ENCODE measurements at regions not wholly inside any gene's neighbourhood (a gene's known extent, or its start where the extent isn't known, plus 50 kb on each side); places are given as distances from the start of the nearest gene placed in this dataset.
"Not testable (repeated sequence)": the region's sequence is repeated elsewhere in the genome, so short reads cannot be mapped to it uniquely, and the experiment has no call there.

DNA sequence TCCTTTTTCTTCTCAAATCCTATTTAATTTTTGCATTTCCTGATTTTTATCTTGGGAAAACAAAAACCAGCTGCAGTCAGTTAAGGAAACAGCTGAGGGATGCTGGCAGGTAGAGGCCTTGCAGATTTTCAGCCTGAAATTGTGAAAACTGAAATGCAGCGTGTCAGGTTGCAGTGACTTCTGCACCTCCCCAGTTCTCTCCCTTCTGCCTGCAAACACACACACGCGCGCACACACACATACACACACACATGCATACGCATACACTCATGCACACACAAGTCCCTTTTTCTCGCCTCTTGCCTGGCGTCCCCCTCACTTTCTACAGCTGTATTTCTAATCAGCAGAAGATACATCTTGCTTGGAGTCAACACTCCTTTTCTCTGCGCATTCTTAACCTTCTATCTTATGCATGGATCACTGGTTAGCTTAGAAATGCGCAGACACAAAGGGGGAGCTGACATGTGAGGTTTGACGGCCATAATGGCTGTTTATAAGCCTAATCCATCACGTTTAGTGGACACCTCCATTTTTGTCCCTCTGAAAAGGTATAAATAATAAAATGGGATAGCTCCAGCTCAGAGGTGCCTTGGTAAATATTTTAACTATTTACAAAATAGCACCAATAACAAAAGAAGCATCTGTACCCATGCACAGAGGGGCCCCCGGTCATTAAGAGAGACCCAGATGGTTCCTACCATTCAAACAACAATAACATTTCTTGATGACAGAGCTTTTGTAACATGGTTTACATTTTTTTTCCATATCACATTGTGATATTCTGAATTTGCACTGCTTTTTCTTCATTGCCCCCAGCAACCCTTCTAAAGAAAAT, 392.1 kb upstream of the SALL1 start:
- Mint-ChIP-seq H3K4me3 (no peak overlapping the region), H3K27ac (no peak overlapping the region), H3K27me3 (no peaks in the 10 kb centered on the region), H3K4me1 (no peaks in the 10 kb centered on the region), H3K9me3 (no peaks in the 10 kb centered on the region), H3K36me3 (no peaks in the 10 kb centered on the region)
- POLR2A ChIA-PET = no interaction called here
- DNase-seq (no peak), ATAC-seq (ENCODE audit: low read depth) (no peak)

DNA sequence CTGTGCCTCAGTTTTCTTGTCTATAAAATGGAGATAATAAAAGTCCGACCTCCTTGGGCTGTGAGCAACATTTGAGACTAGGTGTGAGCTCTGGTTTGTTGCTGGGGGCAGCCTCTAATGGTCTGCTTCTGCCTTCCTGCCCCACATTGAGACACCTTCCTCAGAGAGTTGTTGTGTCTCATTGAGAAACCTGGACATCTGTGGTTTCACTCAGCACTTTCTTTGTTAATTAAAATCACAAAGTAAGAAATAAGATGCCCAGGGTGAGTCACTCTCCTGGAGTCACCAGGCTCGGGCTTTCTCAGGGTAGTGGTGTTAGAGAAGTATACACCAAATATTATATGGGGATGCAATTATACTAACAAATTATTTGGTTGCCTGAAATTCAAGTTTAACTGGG, 389.2 kb upstream of the SALL1 start:
- DNase-seq = no peak
- Mint-ChIP-seq H3K4me1 (no peaks in the 10 kb centered on the region), H3K27me3 (no peaks in the 10 kb centered on the region), H3K4me3 (no peak overlapping the region), H3K9me3 (peaks cover 2% of the 10 kb centered on the region), H3K27ac (no peak overlapping the region), H3K36me3 (no peaks in the 10 kb centered on the region)
- POLR2A ChIA-PET = no interaction called here
- ATAC-seq (ENCODE audit: low read depth) = no peak

GRCh38 chr16:51538707-51539498, 387.8 kb upstream of the SALL1 start:
- POLR2A ChIA-PET = no interaction called here
- peaks cover 2% of the 10 kb centered on the region for H3K9me3 Mint-ChIP-seq
- DNase-seq (no peak), ATAC-seq (ENCODE audit: low read depth) (no peak)
- H3K27ac Mint-ChIP-seq = no peak overlapping the region
- no peak overlapping the region for H3K4me3 Mint-ChIP-seq
- H3K27me3 Mint-ChIP-seq = no peaks in the 10 kb centered on the region
- no peaks in the 10 kb centered on the region for H3K36me3 Mint-ChIP-seq
- no peaks in the 10 kb centered on the region for H3K4me1 Mint-ChIP-seq

DNA sequence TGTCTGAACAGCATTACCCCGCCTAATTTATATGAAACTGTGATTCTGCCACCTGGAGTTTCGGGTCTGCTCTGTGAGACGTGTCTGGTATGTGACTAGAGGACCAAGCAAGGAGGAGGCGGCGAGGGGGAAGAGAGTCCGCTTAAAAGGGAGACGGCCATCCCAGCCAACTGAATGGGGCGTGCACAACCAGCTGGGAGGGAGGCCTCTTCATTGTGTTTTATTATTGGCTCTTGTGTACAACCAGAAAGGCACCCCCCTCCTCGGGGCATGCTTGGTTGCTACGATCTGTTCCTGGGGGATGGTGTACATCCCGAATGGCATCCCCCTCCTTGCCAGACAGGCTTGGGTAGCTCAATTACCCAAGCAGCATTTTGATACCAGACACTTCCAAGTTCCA, 384.5 kb upstream of the SALL1 start:
- peaks cover 2% of the 10 kb centered on the region for H3K9me3 Mint-ChIP-seq

DNA sequence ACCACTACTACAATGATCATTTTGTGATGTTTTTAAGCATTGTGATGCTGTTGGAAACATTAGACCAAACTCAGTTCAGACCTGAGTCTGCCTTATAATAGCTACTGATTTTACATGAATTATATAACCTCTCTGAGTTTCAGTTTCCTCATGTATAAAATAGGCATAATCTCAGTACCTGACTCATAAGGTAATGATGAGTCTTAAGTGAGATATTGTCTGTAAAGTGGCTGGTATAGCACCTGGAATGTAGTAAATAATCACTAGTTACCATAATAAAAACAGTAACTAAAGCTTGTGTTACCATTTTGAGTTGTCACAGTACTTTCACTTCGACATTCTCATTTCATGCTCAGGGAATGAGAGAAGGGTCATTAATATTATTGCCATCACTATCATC, 381.5 kb upstream of the SALL1 start:
- DNase-seq (no peak), ATAC-seq (ENCODE audit: low read depth) (no peak)
- no peaks in the 10 kb centered on the region for H3K27me3 Mint-ChIP-seq
- no peaks in the 10 kb centered on the region for H3K36me3 Mint-ChIP-seq
- no peaks in the 10 kb centered on the region for H3K4me1 Mint-ChIP-seq
- H3K9me3 Mint-ChIP-seq = peaks cover 2% of the 10 kb centered on the region
- no peak overlapping the region for H3K4me3 Mint-ChIP-seq
- POLR2A ChIA-PET = no interaction called here
- H3K27ac Mint-ChIP-seq = no peak overlapping the region

More for the DNA sequence above, 384.5 kb upstream of the SALL1 start:
- POLR2A ChIA-PET = no interaction called here
- DNase-seq = no peak
- Mint-ChIP-seq H3K4me3 (no peak overlapping the region), H3K27me3 (no peaks in the 10 kb centered on the region), H3K4me1 (no peaks in the 10 kb centered on the region), H3K36me3 (no peaks in the 10 kb centered on the region), H3K27ac (no peak overlapping the region)
- ATAC-seq (ENCODE audit: low read depth) = no peak

DNA sequence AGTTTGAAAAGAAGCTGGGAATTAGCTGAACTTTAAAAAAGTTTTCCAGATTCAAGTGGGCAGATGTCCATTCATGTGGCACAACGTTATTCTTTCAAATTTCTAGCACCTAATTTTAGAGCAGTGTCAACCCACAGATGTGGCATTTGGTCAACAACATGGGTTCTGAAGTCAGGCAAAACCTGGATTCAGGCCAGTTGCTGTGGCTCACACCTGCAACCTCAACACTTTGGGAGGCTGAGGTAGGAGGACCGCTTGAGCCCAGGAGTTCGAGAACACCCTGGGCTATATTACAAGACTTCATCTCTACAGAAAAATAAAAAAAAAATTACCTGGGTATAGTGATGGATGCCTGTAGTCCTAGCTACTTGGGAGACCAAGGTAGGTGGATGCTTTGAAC, 380.2 kb upstream of the SALL1 start:
- DNase-seq (no peak), ATAC-seq (ENCODE audit: low read depth) (no peak)
- Mint-ChIP-seq H3K4me3 (no peak overlapping the region), H3K4me1 (no peaks in the 10 kb centered on the region), H3K36me3 (no peaks in the 10 kb centered on the region), H3K27ac (no peak overlapping the region), H3K27me3 (no peaks in the 10 kb centered on the region), H3K9me3 (peaks cover 2% of the 10 kb centered on the region)
- POLR2A ChIA-PET = no interaction called here

DNA sequence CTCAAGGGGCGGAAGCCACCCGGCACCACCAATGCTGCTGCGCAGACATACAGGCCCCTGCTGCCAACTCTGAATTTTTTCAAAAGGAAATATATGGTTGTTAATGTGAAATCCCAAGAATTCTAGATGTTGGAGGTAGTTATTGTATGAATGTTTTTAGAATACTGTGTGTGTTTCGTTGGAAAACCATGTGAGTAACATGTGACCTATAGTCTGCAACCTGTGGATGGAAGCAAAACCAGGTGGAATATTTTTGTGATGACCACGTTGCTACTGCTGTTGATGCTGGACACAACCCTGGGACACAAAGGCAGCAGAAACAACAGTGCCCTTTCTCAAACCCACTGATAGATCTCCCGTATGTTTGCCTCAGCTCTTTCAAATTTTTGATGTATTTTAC, 376.3 kb upstream of the SALL1 start:
- no peaks in the 10 kb centered on the region for H3K36me3 Mint-ChIP-seq
- no peak for ATAC-seq (ENCODE audit: low read depth)
- H3K27ac Mint-ChIP-seq = no peak overlapping the region
- H3K9me3 Mint-ChIP-seq = peaks cover 3% of the 10 kb centered on the region
- no peaks in the 10 kb centered on the region for H3K27me3 Mint-ChIP-seq
- DNase-seq = no peak
- H3K4me3 Mint-ChIP-seq = no peak overlapping the region
- no peaks in the 10 kb centered on the region for H3K4me1 Mint-ChIP-seq
- POLR2A ChIA-PET = no interaction called here

GRCh38 chr16:51526621-51527020, 375.6 kb upstream of the SALL1 start:
- no peaks in the 10 kb centered on the region for H3K36me3 Mint-ChIP-seq
- H3K27ac Mint-ChIP-seq = no peak overlapping the region

GRCh38 chr16:51524555-51525373, 373.7 kb upstream of the SALL1 start:
- H3K4me1 Mint-ChIP-seq = no peaks in the 10 kb centered on the region
- no peak overlapping the region for H3K4me3 Mint-ChIP-seq
- no peak for DNase-seq
- H3K27me3 Mint-ChIP-seq = no peaks in the 10 kb centered on the region
- POLR2A ChIA-PET = no interaction called here
- H3K9me3 Mint-ChIP-seq = peaks cover 5% of the 10 kb centered on the region
- ATAC-seq (ENCODE audit: low read depth) = no peak
- H3K36me3 Mint-ChIP-seq = no peaks in the 10 kb centered on the region
- H3K27ac Mint-ChIP-seq = no peak overlapping the region

More at GRCh38 chr16:51526621-51527020, 375.6 kb upstream of the SALL1 start:
- no peaks in the 10 kb centered on the region for H3K4me1 Mint-ChIP-seq
- no peak for DNase-seq
- no peak overlapping the region for H3K4me3 Mint-ChIP-seq
- POLR2A ChIA-PET = no interaction called here
- H3K27me3 Mint-ChIP-seq = no peaks in the 10 kb centered on the region
- no peak for ATAC-seq (ENCODE audit: low read depth)
- peaks cover 3% of the 10 kb centered on the region for H3K9me3 Mint-ChIP-seq

DNA sequence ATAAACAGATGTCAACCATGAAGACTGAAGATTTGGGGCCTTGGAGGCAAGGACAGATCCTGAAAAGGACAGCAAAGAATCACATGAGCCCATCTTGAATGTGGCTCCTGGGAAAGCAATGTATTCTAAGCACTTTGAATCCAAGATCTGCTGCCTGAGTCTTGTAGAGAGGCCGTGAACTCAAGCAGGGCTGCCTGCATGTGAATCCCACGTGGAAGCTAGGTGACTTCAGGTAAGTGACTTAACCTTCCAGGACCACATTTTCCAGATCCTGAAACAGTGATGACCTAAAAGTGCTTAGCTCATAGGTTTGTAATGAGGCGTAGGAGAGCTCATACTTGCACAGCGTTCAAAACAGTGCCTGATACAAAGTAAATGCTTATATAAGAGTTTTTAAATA, 373.0 kb upstream of the SALL1 start:
- DNase-seq (no peak), ATAC-seq (ENCODE audit: low read depth) (no peak)
- POLR2A ChIA-PET = no interaction called here
- Mint-ChIP-seq H3K27me3 (no peaks in the 10 kb centered on the region), H3K4me1 (no peaks in the 10 kb centered on the region), H3K36me3 (no peaks in the 10 kb centered on the region), H3K9me3 (peaks cover 5% of the 10 kb centered on the region), H3K27ac (no peak overlapping the region), H3K4me3 (no peak overlapping the region)

DNA sequence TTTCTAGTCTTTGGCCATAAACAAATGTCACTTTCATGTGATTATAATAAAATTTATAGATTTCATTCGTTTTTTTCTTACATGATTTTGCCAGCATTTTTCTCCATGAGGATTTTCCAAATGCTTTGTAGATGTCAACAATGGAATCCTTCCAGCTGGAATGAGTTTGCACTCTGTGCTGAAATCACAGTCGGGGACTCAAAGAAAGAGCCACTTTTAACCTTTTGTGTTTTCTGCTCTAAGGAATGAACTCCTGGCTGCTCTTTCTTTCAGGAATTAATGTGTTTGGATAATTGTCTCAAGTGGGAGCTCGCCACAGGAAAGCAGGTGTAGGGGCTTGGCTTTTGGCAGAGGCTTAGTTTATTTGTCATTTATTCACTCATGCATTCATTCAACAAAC, 372.3 kb upstream of the SALL1 start:
- H3K4me3 Mint-ChIP-seq = no peak overlapping the region
- POLR2A ChIA-PET = no interaction called here
- peaks cover 5% of the 10 kb centered on the region for H3K9me3 Mint-ChIP-seq
- ATAC-seq (ENCODE audit: low read depth) (no peak), DNase-seq (no peak)
- no peak overlapping the region for H3K27ac Mint-ChIP-seq
- no peaks in the 10 kb centered on the region for H3K4me1 Mint-ChIP-seq
- H3K36me3 Mint-ChIP-seq = no peaks in the 10 kb centered on the region
- H3K27me3 Mint-ChIP-seq = no peaks in the 10 kb centered on the region

DNA sequence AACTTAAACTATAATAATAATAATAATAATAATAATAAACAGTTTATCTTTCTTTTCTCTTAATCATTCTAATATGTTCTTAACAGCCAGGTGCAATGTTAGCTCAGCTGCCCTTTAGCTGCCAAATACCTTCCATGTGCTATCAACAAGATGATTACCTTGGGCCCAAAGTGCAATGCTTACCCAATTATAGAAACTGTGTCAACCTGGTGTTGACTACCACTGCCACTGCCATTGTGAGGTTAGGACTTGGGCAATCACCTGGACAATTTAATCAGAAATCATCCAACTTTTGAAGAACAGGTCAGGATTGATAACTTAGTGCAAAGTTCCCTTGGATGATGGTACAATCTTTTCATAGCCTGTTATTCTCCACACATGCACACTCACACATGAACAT, 371.8 kb upstream of the SALL1 start:
- DNase-seq = no peak
- Mint-ChIP-seq H3K9me3 (peaks cover 7% of the 10 kb centered on the region), H3K4me3 (no peak overlapping the region), H3K27me3 (no peaks in the 10 kb centered on the region), H3K36me3 (no peaks in the 10 kb centered on the region), H3K4me1 (no peaks in the 10 kb centered on the region), H3K27ac (no peak overlapping the region)
- POLR2A ChIA-PET = no interaction called here
- no peak for ATAC-seq (ENCODE audit: low read depth)

DNA sequence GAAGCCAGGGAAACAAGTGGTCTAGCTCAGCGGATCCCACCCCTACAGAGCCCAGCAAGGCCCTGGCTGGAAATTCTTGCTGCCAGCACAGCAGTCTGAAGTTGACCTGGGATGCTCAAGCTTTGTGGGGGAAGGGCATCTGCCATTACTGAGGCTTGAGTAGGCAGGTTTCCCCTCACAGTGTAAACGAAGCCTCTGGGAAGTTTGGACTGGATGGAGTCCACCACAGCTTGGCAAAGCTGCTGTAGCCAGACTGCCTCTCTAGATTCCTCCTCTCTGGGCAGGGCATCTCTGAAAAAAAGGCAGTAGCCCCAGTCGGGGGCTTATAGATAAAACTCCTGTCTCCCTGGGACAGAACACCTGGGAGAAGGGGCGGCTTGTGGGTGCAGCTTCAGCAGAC, 365.9 kb upstream of the SALL1 start:
- H3K27me3 Mint-ChIP-seq; POLR2A ChIA-PET; H3K27ac Mint-ChIP-seq; ATAC-seq (ENCODE audit: low read depth); H3K36me3 Mint-ChIP-seq; DNase-seq; H3K4me3 Mint-ChIP-seq; H3K4me1 Mint-ChIP-seq: not testable (repeated sequence)
- peaks cover 15% of the 10 kb centered on the region for H3K9me3 Mint-ChIP-seq
